SW480 (cell line): ENCODE measurements at regions not wholly inside any gene's neighbourhood (a gene's known extent, or its start where the extent isn't known, plus 50 kb on each side); places are given as distances from the start of the nearest gene placed in this dataset.

Experiments used
- DNase-seq: peaks from one replicate; pipeline ENCODE4 v3.0.0-alpha.2; 2016; ENCODE audit warnings: low spot score

DNA sequence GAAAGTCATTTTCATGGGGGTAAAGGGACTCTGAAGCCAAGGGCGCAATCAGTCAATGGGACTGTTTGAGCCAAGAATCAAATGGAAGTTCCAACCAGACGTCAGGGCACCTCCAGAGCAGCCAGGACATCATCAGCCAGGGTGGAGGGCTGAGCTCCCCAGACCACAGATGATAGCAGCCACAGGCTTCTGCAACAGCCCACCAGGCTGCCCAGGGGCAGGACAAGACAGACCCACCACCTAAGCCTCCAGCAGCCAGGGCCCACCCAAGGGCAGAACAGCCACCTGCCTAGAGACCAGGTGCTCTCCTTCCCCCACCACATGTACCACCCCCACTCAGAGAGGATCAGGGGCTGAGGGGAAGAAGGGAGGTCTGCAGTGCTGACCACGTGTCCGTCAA is 53.8 kb upstream of the SLC66A3 start:
- no peak for DNase-seq

DNA sequence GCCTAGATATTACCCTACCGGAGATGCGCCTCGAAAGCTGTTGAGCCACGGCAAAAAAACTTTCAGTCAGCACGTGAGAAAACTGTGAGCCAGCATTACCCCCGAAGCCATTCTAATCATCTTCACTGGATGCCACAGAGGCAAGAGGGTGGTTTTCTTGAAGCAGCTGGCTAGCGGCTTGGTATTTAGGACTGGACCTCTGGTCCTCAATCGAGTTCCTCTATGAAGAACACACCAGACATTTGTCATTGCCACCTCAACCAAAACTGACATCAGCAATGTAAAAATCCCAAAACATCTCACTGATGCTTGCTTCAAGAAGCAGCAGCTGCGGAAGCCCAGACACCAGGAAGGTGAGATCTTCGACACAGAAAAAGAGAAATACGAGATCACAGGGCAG is 52.8 kb upstream of the SLC66A3 start:
- no peak for DNase-seq

DNA sequence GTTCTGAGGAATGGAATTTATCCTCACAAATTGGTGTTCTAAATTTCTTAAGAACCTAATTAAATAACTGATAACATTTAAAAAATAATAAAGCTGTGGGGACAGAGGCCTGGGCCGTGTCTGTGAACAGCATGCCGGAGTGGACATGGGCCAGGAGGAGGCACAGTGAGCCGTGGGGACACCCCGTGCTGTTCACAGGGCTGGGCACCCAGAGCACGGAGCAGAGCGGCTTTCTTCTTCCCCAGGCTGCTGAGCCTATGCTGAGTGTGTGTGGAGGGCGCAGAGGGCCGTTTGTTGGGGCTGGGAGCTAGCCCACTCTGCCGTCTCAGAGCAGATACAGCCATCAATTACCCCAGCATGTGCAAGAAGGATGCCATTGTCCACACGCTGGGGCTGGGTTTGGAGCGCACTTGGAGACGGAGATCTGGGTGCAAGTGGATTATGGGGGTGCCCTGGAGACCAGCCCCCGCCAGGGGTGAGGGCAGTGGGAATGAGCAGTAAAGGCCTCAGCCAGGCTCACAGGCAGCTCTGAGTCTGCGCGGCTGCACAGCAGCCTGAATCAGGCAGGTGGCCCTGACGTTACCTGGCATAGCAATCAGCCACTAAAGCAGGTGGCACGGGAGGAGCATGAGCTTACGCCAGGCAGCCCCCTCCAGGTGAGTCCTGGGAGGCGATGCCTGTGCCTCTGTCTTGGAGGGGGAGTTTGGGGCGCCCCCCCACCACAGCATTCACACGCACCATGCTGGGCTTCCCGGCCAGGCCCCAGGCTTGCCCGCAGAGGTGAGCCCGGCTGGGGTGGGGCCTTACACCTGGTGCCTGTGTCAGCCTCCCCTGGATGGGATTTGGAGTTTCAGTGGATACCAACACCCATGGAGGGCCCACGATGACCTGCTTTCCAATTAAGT is 52.1 kb upstream of the SLC66A3 start:
- DNase-seq, result no peak

DNA sequence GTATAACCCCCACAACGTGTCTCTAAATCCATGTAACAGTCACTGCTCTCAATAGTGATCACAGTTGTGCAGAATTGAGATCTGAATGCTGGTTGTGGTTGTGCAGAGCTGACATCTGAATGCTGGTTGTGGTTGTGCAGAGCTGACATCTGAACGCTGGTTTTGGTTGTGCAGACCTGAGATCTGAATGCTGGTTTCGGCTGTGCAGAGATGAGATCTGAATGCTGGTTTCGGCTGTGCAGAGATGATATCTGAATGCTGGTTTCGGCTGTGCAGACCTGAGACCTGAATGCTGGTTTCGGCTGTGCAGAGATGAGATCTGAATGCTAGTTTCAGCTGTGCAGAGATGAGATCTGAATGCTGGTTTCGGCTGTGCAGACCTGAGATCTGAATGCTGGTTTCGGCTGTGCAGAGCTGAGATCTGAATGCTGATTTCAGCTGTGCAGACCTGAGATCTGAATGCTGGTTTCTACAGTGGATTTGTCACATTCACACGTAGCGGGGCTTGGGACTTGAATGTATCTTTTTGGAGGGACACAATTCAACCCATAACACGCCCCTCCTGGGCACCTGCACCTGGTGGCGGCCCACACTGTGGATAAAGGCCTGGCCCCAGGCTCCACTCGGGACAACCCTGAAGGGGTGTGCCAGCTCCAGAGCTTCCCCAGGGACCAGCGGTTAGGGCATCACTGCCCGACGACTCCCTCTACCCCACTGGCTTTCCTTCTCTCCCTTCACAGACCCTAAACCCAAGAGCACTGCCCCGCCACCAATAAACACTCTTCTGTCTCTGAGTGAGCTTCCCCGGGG is 51.1 kb upstream of the SLC66A3 start:
- DNase-seq, result no peak

DNA sequence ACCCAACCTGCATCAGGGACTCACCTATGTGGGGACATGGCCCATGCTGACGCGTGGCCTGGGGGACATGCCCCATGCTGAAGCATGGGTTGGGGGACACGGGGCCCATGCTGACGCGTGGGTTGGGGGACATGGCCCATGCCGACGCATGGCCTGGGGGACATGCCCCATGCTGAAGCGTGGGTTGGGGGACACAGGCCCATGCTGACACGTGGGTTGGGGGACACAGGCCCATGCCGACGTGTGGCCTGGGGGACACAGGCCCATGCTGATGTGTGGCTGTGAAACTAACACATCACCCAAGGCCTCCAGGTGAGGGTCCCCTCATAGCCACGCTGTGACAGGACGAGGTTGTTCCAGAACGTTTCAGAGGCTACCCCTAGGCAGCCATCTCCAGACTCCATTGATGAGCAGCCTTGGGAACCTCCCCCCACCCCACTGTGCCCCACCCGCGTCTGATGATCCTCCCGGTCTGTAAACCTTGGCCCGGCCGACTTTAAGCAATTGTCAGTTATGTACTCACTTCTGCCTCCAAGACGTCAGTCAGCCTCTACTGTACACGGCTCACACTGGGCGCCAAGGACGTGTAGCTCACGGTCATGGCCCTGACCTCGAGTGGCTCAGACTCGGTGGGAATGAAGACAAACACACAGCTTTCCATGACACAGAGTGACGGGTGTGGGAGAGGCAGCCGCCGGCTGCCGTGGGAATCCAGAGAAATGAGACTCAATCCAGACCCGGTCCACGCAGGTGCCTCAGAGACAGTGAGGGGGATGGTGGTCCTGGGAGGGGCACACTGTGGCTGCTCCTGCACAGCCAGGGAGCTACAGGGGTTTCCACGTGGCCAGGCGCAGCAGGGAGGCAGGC is 50.2 kb upstream of the SLC66A3 start:
- DNase-seq, result no peak
